ENCODE measurements at regions not wholly inside any gene's neighbourhood (a gene's known extent, or its start where the extent isn't known, plus 50 kb on each side); places are given as distances from the start of the nearest gene placed in this dataset.

GRCh38 chr2:146207417-146207816, 1637.4 kb upstream of the ACVR2A start:
- TF ChIP-seq CTCF (conservative IDR thresholded peaks at IDR 0.05; ENCODE audit: low read depth, low read length) (no peak), EZH2 (IDR thresholded peaks at IDR 0.05; ENCODE audit: borderline replicate concordance, low read depth, low read length, poor library complexity, severe bottlenecking) (no peak)
